Activated naive CD8-positive, alpha-beta T cell treated with anti-CD3 and anti-CD28 coated beads, Interleukin-2, amount 50 U/mL, for 24 hours (primary cell): ENCODE measurements at regions not wholly inside any gene's neighbourhood (a gene's known extent, or its start where the extent isn't known, plus 50 kb on each side); places are given as distances from the start of the nearest gene placed in this dataset.

Experiments used
- ATAC-seq: fragments of 150-1000 bp; cut with Tn5 transposase; one replicate; pipeline ENCODE4 v1.10.0; 2021
- DNase-seq: peaks from one replicate; pipeline ENCODE4 v3.0.0; 2021
- H3K27ac Mint-ChIP-seq: one replicate; pipeline ENCODE4 v1.8.0; 2021; ENCODE audit warnings: mild to moderate bottlenecking, mixed read lengths
- H3K27me3 Mint-ChIP-seq: one replicate; pipeline ENCODE4 v1.8.0; 2021; ENCODE audit warnings: mixed read lengths
- H3K36me3 Mint-ChIP-seq: one replicate; pipeline ENCODE4 v1.8.0; 2021; ENCODE audit warnings: low read depth, mixed read lengths
- H3K4me1 Mint-ChIP-seq: one replicate; pipeline ENCODE4 v1.8.0; 2021; ENCODE audit warnings: mixed read lengths
- H3K4me3 Mint-ChIP-seq: one replicate; pipeline ENCODE4 v1.8.0; 2021; ENCODE audit warnings: mild to moderate bottlenecking, moderate library complexity, mixed read lengths
- H3K9me3 Mint-ChIP-seq: one replicate; pipeline ENCODE4 v1.8.0; 2021; ENCODE audit warnings: mixed read lengths

GRCh38 chr13:78402708-78403400, 200.5 kb downstream of the POU4F1 start:
- DNase-seq (no peak), ATAC-seq (no peak)
- Mint-ChIP-seq H3K27me3 (peaks cover 2% of the 10 kb centered on the region), H3K27ac (no peak overlapping the region), H3K4me3 (no peak overlapping the region), H3K36me3 (no peaks in the 10 kb centered on the region), H3K9me3 (no peaks in the 10 kb centered on the region), H3K4me1 (no peaks in the 10 kb centered on the region)

GRCh38 chr13:78401873-78402707, 201.3 kb downstream of the POU4F1 start:
- DNase-seq = no peak
- no peak for ATAC-seq

GRCh38 chr13:78398743-78399410, 204.5 kb downstream of the POU4F1 start:
- H3K36me3 Mint-ChIP-seq = no peaks in the 10 kb centered on the region
- H3K4me3 Mint-ChIP-seq = no peak overlapping the region
- H3K27ac Mint-ChIP-seq = no peak overlapping the region
- peaks cover 3% of the 10 kb centered on the region for H3K9me3 Mint-ChIP-seq
- H3K27me3 Mint-ChIP-seq = no peaks in the 10 kb centered on the region
- DNase-seq = no peak
- no peaks in the 10 kb centered on the region for H3K4me1 Mint-ChIP-seq
- ATAC-seq = no peak

More at GRCh38 chr13:78401873-78402707, 201.3 kb downstream of the POU4F1 start:
- H3K4me1 Mint-ChIP-seq = no peaks in the 10 kb centered on the region
- H3K36me3 Mint-ChIP-seq = no peaks in the 10 kb centered on the region
- no peaks in the 10 kb centered on the region for H3K9me3 Mint-ChIP-seq
- peaks cover 2% of the 10 kb centered on the region for H3K27me3 Mint-ChIP-seq
- H3K4me3 Mint-ChIP-seq = no peak overlapping the region
- H3K27ac Mint-ChIP-seq = no peak overlapping the region

GRCh38 chr13:78393286-78394142, 209.8 kb downstream of the POU4F1 start:
- no peak overlapping the region for H3K27ac Mint-ChIP-seq
- no peaks in the 10 kb centered on the region for H3K36me3 Mint-ChIP-seq
- ATAC-seq = no peak
- DNase-seq = no peak
- peaks cover 3% of the 10 kb centered on the region for H3K9me3 Mint-ChIP-seq
- no peaks in the 10 kb centered on the region for H3K27me3 Mint-ChIP-seq
- H3K4me1 Mint-ChIP-seq = no peaks in the 10 kb centered on the region
- H3K4me3 Mint-ChIP-seq = no peak overlapping the region

GRCh38 chr13:78383899-78384298, 219.5 kb downstream of the POU4F1 start:
- no peaks in the 10 kb centered on the region for H3K36me3 Mint-ChIP-seq
- no peaks in the 10 kb centered on the region for H3K27me3 Mint-ChIP-seq
- no peaks in the 10 kb centered on the region for H3K4me1 Mint-ChIP-seq
- DNase-seq (no peak), ATAC-seq (no peak)
- no peaks in the 10 kb centered on the region for H3K9me3 Mint-ChIP-seq
- H3K4me3 Mint-ChIP-seq = no peak overlapping the region
- H3K27ac Mint-ChIP-seq = no peak overlapping the region

GRCh38 chr13:78383071-78383484, 220.3 kb downstream of the POU4F1 start:
- Mint-ChIP-seq H3K27me3 (no peaks in the 10 kb centered on the region), H3K4me3 (no peak overlapping the region), H3K4me1 (no peaks in the 10 kb centered on the region), H3K9me3 (no peaks in the 10 kb centered on the region), H3K36me3 (no peaks in the 10 kb centered on the region), H3K27ac (no peak overlapping the region)
- DNase-seq (no peak), ATAC-seq (no peak)

- Mint-ChIP-seq H3K9me3 (no peaks in the 10 kb centered on the region), H3K36me3 (no peaks in the 10 kb centered on the region), H3K4me3 (no peak overlapping the region), H3K4me1 (no peaks in the 10 kb centered on the region), H3K27me3 (no peaks in the 10 kb centered on the region), H3K27ac (no peak overlapping the region)
- ATAC-seq (no peak), DNase-seq (no peak)
These were observed 220.9 kb downstream of the POU4F1 start for GRCh38 chr13:78382491-78382890.

GRCh38 chr13:78376822-78377221, 226.5 kb downstream of the POU4F1 start:
- H3K27ac Mint-ChIP-seq = no peak overlapping the region
- H3K4me3 Mint-ChIP-seq = no peak overlapping the region
- no peaks in the 10 kb centered on the region for H3K36me3 Mint-ChIP-seq
- DNase-seq (no peak), ATAC-seq (no peak)
- H3K4me1 Mint-ChIP-seq = no peaks in the 10 kb centered on the region
- H3K27me3 Mint-ChIP-seq = no peaks in the 10 kb centered on the region
- no peaks in the 10 kb centered on the region for H3K9me3 Mint-ChIP-seq

GRCh38 chr13:78376033-78376432, 227.3 kb downstream of the POU4F1 start:
- H3K27ac Mint-ChIP-seq = no peak overlapping the region
- no peaks in the 10 kb centered on the region for H3K36me3 Mint-ChIP-seq
- no peaks in the 10 kb centered on the region for H3K27me3 Mint-ChIP-seq
- H3K4me3 Mint-ChIP-seq = no peak overlapping the region
- no peaks in the 10 kb centered on the region for H3K4me1 Mint-ChIP-seq
- no peaks in the 10 kb centered on the region for H3K9me3 Mint-ChIP-seq
- ATAC-seq = no peak
- DNase-seq = no peak

GRCh38 chr13:78372581-78372980, 230.8 kb downstream of the POU4F1 start:
- Mint-ChIP-seq H3K9me3 (no peaks in the 10 kb centered on the region), H3K4me1 (no peaks in the 10 kb centered on the region), H3K27ac (no peak overlapping the region), H3K27me3 (no peaks in the 10 kb centered on the region), H3K4me3 (no peak overlapping the region), H3K36me3 (no peaks in the 10 kb centered on the region)
- DNase-seq = no peak
- no peak for ATAC-seq

GRCh38 chr13:78370231-78370630, 233.1 kb downstream of the POU4F1 start:
- DNase-seq (no peak), ATAC-seq (no peak)
- H3K27ac Mint-ChIP-seq = no peak overlapping the region
- no peaks in the 10 kb centered on the region for H3K27me3 Mint-ChIP-seq
- no peaks in the 10 kb centered on the region for H3K36me3 Mint-ChIP-seq
- no peaks in the 10 kb centered on the region for H3K9me3 Mint-ChIP-seq
- H3K4me1 Mint-ChIP-seq = no peaks in the 10 kb centered on the region
- H3K4me3 Mint-ChIP-seq = no peak overlapping the region

- Mint-ChIP-seq H3K36me3 (no peaks in the 10 kb centered on the region), H3K4me3 (no peak overlapping the region), H3K27me3 (no peaks in the 10 kb centered on the region), H3K9me3 (no peaks in the 10 kb centered on the region), H3K27ac (no peak overlapping the region), H3K4me1 (no peaks in the 10 kb centered on the region)
- DNase-seq (no peak), ATAC-seq (no peak)
These were observed 238.6 kb downstream of the POU4F1 start for GRCh38 chr13:78364711-78365110.

- Mint-ChIP-seq H3K4me3 (no peak overlapping the region), H3K9me3 (no peaks in the 10 kb centered on the region), H3K4me1 (no peaks in the 10 kb centered on the region), H3K36me3 (no peaks in the 10 kb centered on the region), H3K27ac (no peak overlapping the region), H3K27me3 (no peaks in the 10 kb centered on the region)
- DNase-seq = no peak
- ATAC-seq = no peak
These were observed 262.3 kb downstream of the POU4F1 start for GRCh38 chr13:78341032-78341431.

- Mint-ChIP-seq H3K27me3 (no peaks in the 10 kb centered on the region), H3K4me3 (no peak overlapping the region), H3K4me1 (no peaks in the 10 kb centered on the region), H3K27ac (no peak overlapping the region), H3K9me3 (no peaks in the 10 kb centered on the region), H3K36me3 (no peaks in the 10 kb centered on the region)
- ATAC-seq = no peak
- no peak for DNase-seq
These were observed 263.4 kb downstream of the POU4F1 start for GRCh38 chr13:78339927-78340326.
